ENCODE measurements at regions not wholly inside any gene's neighbourhood (a gene's known extent, or its start where the extent isn't known, plus 50 kb on each side); places are given as distances from the start of the nearest gene placed in this dataset.
A peak's percentile ranks its signal among the peaks of the same experiment; 100 is the strongest.

DNA sequence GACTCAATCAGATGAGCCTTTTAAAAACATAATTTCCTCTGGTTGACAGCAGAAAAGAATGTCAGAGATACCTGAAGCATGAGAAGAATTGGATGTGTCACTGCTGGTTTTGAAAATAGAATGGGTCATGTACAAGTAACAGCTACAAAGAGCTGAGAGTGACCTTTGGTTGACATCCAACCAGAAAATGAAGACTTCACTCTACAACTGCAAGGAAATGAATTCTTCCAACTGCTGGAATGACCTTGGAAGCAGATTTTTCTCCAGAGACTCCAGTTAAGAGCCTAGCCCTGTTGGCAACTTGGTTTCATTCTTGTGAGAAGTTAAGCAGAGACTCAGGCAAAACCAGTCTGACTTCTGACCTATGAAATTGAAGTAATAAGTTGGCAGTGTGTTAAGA lies 505.9 kb downstream of the SLC16A7 start:
- TF ChIP-seq, protein P1, sequence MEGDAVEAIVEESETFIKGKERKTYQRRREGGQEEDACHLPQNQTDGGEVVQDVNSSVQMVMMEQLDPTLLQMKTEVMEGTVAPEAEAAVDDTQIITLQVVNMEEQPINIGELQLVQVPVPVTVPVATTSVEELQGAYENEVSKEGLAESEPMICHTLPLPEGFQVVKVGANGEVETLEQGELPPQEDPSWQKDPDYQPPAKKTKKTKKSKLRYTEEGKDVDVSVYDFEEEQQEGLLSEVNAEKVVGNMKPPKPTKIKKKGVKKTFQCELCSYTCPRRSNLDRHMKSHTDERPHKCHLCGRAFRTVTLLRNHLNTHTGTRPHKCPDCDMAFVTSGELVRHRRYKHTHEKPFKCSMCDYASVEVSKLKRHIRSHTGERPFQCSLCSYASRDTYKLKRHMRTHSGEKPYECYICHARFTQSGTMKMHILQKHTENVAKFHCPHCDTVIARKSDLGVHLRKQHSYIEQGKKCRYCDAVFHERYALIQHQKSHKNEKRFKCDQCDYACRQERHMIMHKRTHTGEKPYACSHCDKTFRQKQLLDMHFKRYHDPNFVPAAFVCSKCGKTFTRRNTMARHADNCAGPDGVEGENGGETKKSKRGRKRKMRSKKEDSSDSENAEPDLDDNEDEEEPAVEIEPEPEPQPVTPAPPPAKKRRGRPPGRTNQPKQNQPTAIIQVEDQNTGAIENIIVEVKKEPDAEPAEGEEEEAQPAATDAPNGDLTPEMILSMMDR (conservative IDR thresholded peaks at IDR 0.05) = no peak
- H3K27ac Mint-ChIP-seq (ENCODE audit: unreplicated experiment) = no peak overlapping the region
- H3K4me1 Mint-ChIP-seq = no peaks in the 10 kb centered on the region
- no peaks in the 10 kb centered on the region for H3K27me3 Mint-ChIP-seq (ENCODE audit: low read depth)
- H3K4me3 Mint-ChIP-seq = no peak overlapping the region
- no peaks in the 10 kb centered on the region for H3K36me3 Mint-ChIP-seq (ENCODE audit: low read depth)
- H3K9me3 Mint-ChIP-seq = no peaks in the 10 kb centered on the region
- DNase-seq (ENCODE audit: low read depth, low spot score) = no peak

GRCh38 chr12:60106214-60106613 lies 510.4 kb downstream of the SLC16A7 start:
- no peaks in the 10 kb centered on the region for H3K27me3 Mint-ChIP-seq (ENCODE audit: low read depth)
- no peak overlapping the region for H3K27ac Mint-ChIP-seq (ENCODE audit: unreplicated experiment)
- DNase-seq (ENCODE audit: low read depth, low spot score) = no peak
- H3K4me3 Mint-ChIP-seq = no peak overlapping the region
- no peaks in the 10 kb centered on the region for H3K9me3 Mint-ChIP-seq
- TF ChIP-seq, protein P1 (conservative IDR thresholded peaks at IDR 0.05) = peak; percentile 42
- H3K4me1 Mint-ChIP-seq = no peaks in the 10 kb centered on the region
- no peaks in the 10 kb centered on the region for H3K36me3 Mint-ChIP-seq (ENCODE audit: low read depth)

DNA sequence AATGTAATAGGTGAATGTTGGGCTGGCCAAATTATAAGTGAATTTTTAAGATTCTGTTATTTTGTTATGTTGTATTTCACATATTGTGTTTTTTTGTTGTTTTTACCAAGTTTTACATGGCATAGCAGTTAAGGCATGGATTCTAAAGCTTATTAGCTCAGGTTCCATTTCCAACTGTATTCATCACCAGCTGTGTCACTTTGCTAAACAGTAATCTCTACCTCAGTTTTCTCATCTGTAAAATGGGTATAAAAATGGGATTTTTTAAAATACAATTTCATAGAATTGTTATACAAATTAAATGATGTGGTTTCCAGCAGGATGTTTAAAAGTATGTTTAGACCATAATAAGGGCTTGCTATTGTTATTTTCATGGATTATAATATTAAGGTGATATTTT lies 512.2 kb downstream of the SLC16A7 start:
- Mint-ChIP-seq H3K27me3 (ENCODE audit: low read depth) (no peaks in the 10 kb centered on the region), H3K9me3 (no peaks in the 10 kb centered on the region), H3K36me3 (ENCODE audit: low read depth) (no peaks in the 10 kb centered on the region), H3K27ac (ENCODE audit: unreplicated experiment) (no peak overlapping the region), H3K4me3 (no peak overlapping the region), H3K4me1 (no peaks in the 10 kb centered on the region)
- TF ChIP-seq, protein P1 (conservative IDR thresholded peaks at IDR 0.05) = no peak
- no peak for DNase-seq (ENCODE audit: low read depth, low spot score)

DNA sequence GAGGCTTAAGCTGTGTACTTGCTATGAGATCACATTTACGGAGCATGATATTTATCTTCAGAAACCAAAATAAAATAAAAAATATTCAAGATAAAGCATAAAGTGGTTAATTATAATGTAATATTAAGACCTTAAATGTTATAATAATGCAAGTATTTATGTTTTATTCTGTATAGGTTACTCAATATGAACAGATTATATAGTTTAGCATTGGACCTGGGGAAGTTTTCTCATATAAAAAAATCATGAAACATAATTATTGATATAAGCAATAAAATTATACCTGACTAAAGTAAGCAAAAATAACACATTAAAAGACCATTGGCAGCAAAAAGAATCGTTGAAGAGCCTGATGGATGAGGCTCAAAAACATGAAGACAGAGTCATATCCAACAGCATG lies 516.2 kb downstream of the SLC16A7 start:
- TF ChIP-seq, protein P1 (conservative IDR thresholded peaks at IDR 0.05) = no peak
- Mint-ChIP-seq H3K27me3 (ENCODE audit: low read depth) (no peaks in the 10 kb centered on the region), H3K4me1 (no peaks in the 10 kb centered on the region), H3K36me3 (ENCODE audit: low read depth) (no peaks in the 10 kb centered on the region), H3K4me3 (no peak overlapping the region), H3K27ac (ENCODE audit: unreplicated experiment) (no peak overlapping the region), H3K9me3 (no peaks in the 10 kb centered on the region)
- DNase-seq (ENCODE audit: low read depth, low spot score) = no peak

DNA sequence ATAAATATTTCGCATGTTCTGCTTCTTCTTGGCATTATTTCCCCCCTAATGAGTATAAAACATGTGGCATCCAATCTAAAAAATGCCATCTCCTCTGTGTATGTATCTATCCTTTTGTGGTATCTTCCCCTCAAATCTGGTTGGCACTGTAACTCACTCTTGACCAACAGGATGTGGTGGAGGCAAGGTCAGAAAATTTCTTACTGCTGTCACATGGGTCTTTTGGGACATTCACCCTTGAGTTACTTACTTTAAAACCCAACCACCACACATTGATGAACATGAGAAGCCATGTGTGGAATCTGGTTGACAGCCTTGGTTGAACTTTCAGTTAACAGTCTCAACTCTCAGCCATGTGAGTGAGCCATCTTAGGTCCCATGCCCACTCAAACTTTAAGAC lies 516.9 kb downstream of the SLC16A7 start:
- Mint-ChIP-seq H3K9me3 (no peaks in the 10 kb centered on the region), H3K27me3 (ENCODE audit: low read depth) (no peaks in the 10 kb centered on the region), H3K4me3 (no peak overlapping the region), H3K27ac (ENCODE audit: unreplicated experiment) (no peak overlapping the region), H3K36me3 (ENCODE audit: low read depth) (no peaks in the 10 kb centered on the region), H3K4me1 (no peaks in the 10 kb centered on the region)
- DNase-seq (ENCODE audit: low read depth, low spot score) = no peak
- TF ChIP-seq, protein P1 (conservative IDR thresholded peaks at IDR 0.05) = no peak

GRCh38 chr12:60114169-60114568 lies 518.3 kb downstream of the SLC16A7 start:
- DNase-seq (ENCODE audit: low read depth, low spot score) = no peak
- H3K27ac Mint-ChIP-seq (ENCODE audit: unreplicated experiment) = no peak overlapping the region
- TF ChIP-seq, protein P1 (conservative IDR thresholded peaks at IDR 0.05) = no peak
- no peak overlapping the region for H3K4me3 Mint-ChIP-seq
- no peaks in the 10 kb centered on the region for H3K9me3 Mint-ChIP-seq
- no peaks in the 10 kb centered on the region for H3K27me3 Mint-ChIP-seq (ENCODE audit: low read depth)
- H3K4me1 Mint-ChIP-seq = no peaks in the 10 kb centered on the region
- no peaks in the 10 kb centered on the region for H3K36me3 Mint-ChIP-seq (ENCODE audit: low read depth)
